Endothelial cell of umbilical vein (primary cell): ENCODE measurements at regions not wholly inside any gene's neighbourhood (a gene's known extent, or its start where the extent isn't known, plus 50 kb on each side); places are given as distances from the start of the nearest gene placed in this dataset.

Experiments
- EZH2 ChIP-seq: IDR thresholded peaks from 2 replicates; pipeline ENCODE4 v1.6.1; 2012; ENCODE audit warnings: borderline replicate concordance, low read depth, mild to moderate bottlenecking, moderate library complexity, low read length, inconsistent platforms; ENCODE audit not compliant: severe bottlenecking
- POLR2A ChIP-seq: IDR thresholded peaks from 2 replicates; pipeline ENCODE4 v1.6.1; 2012; ENCODE audit warnings: low read depth, mild to moderate bottlenecking, control low read depth, low read length
- TF ChIP-seq, protein P1 (sequence below), 2 donors: IDR thresholded peaks; 1 replicate in 1 of 2; 2 replicates in 1 of 2; pipeline ENCODE4 v1.5.1; 2011; ENCODE audit warnings: low read length in 2 of 2, mild to moderate bottlenecking in 2 of 2, moderate library complexity in 2 of 2, control low read depth in 1 of 2, inconsistent platforms in 1 of 2, low read depth in 1 of 2; ENCODE audit not compliant: insufficient read depth in 1 of 2; ENCODE audit errors: extremely low read depth in 1 of 2

DNA sequence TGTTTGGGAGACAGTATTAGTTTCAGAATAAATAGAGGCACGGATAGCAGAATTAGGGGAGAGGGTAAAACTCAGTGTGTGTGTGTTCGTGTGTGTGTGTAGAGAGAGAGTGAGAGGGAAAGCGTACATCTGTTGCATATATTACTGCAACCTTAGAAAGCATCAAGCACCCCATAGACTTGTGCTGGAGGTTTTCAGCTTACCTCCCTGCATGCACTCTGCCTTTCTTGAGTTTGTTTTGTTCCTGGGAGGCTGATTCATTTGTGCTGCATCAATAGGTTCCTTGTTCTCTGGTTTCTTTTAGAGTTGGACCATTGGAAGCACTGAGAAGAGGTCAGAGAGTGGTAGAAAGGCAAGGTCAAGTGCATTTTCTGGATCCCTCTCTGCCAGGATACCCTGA, 104.4 kb upstream of the KCNK1 start:
- TF ChIP-seq, protein P1, sequence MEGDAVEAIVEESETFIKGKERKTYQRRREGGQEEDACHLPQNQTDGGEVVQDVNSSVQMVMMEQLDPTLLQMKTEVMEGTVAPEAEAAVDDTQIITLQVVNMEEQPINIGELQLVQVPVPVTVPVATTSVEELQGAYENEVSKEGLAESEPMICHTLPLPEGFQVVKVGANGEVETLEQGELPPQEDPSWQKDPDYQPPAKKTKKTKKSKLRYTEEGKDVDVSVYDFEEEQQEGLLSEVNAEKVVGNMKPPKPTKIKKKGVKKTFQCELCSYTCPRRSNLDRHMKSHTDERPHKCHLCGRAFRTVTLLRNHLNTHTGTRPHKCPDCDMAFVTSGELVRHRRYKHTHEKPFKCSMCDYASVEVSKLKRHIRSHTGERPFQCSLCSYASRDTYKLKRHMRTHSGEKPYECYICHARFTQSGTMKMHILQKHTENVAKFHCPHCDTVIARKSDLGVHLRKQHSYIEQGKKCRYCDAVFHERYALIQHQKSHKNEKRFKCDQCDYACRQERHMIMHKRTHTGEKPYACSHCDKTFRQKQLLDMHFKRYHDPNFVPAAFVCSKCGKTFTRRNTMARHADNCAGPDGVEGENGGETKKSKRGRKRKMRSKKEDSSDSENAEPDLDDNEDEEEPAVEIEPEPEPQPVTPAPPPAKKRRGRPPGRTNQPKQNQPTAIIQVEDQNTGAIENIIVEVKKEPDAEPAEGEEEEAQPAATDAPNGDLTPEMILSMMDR (IDR thresholded peaks at IDR 0.05; ENCODE audit: extremely low read depth in 1 of 2, insufficient read depth in 1 of 2, low read depth in 1 of 2, low read length in 2 of 2), result no peak
- TF ChIP-seq EZH2 (no peak), POLR2A (no peak)
